MM.1S (cell line): ENCODE measurements at regions not wholly inside any gene's neighbourhood (a gene's known extent, or its start where the extent isn't known, plus 50 kb on each side); places are given as distances from the start of the nearest gene placed in this dataset.

Experiments used
- DNase-seq: peaks from one replicate; pipeline ENCODE4 v3.0.0-alpha.2; 2015
- H2AFZ ChIP-seq: fragments of 300-600 bp; sonication (generic); 2 replicates; pipeline ENCODE4 v1.6.0; 2016; ENCODE audit warnings: antibody characterized with exemption, low read length
- H3F3A ChIP-seq: fragments of 300-600 bp; sonication (generic); 2 replicates; pipeline ENCODE4 v1.6.1; 2016; ENCODE audit warnings: mild to moderate bottlenecking, antibody characterized with exemption, low read length, moderate library complexity, mixed read lengths; ENCODE audit not compliant: insufficient read depth
- H3K27ac ChIP-seq: fragments of 300-600 bp; sonication (generic); 2 replicates; pipeline ENCODE4 v1.5.1; 2016; ENCODE audit warnings: mild to moderate bottlenecking, low read length
- H3K27me3 ChIP-seq: fragments of 300-600 bp; sonication (generic); replicated peaks from 2 replicates; pipeline ENCODE4 v1.6.0; 2016; ENCODE audit warnings: low read length; ENCODE audit not compliant: insufficient read depth
- H3K36me3 ChIP-seq: fragments of 300-600 bp; sonication (generic); replicated peaks from 2 replicates; pipeline ENCODE4 v1.6.1; 2016; ENCODE audit warnings: mild to moderate bottlenecking, low read length, mixed read lengths; ENCODE audit not compliant: insufficient read depth
- H3K4me1 ChIP-seq: fragments of 300-600 bp; sonication (generic); 2 replicates; pipeline ENCODE4 v1.6.1; 2016; ENCODE audit warnings: low read length, mixed read lengths
- H3K4me2 ChIP-seq: fragments of 300-600 bp; sonication (generic); 2 replicates; pipeline ENCODE4 v1.6.0; 2016; ENCODE audit warnings: low read depth, low read length
- H3K4me3 ChIP-seq: fragments of 300-600 bp; sonication (generic); 2 replicates; pipeline ENCODE4 v1.5.1; 2016; ENCODE audit warnings: low read length, mixed read lengths
- H3K79me2 ChIP-seq: fragments of 300-600 bp; sonication (generic); 2 replicates; pipeline ENCODE4 v1.6.1; 2016; ENCODE audit warnings: mixed run types, low read length, mixed read lengths
- H3K9ac ChIP-seq: fragments of 300-600 bp; sonication (generic); 2 replicates; pipeline ENCODE4 v1.6.1; 2016; ENCODE audit warnings: low read length, mixed read lengths
- H3K9me2 ChIP-seq: fragments of 300-600 bp; sonication (generic); replicated peaks from 2 replicates; pipeline ENCODE4 v1.6.1; 2016; ENCODE audit warnings: mild to moderate bottlenecking, low read length, mixed read lengths; ENCODE audit not compliant: insufficient read depth
- H3K9me3 ChIP-seq: fragments of 300-600 bp; sonication (generic); replicated peaks from 2 replicates; pipeline ENCODE4 v1.6.1; 2016; ENCODE audit warnings: mild to moderate bottlenecking, low read length, mixed read lengths; ENCODE audit not compliant: insufficient read depth
- H4K20me1 ChIP-seq: fragments of 300-600 bp; sonication (generic); 2 replicates; pipeline ENCODE4 v1.6.1; 2016; ENCODE audit warnings: mild to moderate bottlenecking, low read length, moderate library complexity, mixed read lengths; ENCODE audit not compliant: insufficient read depth
- EZH2 ChIP-seq: fragments of 300-600 bp; sonication (generic); optimal IDR thresholded peaks from 2 replicates; pipeline ENCODE3; 2017; ENCODE audit warnings: low read depth, mild to moderate bottlenecking, antibody characterized with exemption, low read length, mixed read lengths
- EZH2phosphoT487 ChIP-seq: fragments of 300-600 bp; sonication (generic); IDR thresholded peaks from 2 replicates; pipeline ENCODE4 v1.6.1; 2018; ENCODE audit warnings: antibody characterized with exemption, low read length
- TF ChIP-seq, protein P1 (sequence below): fragments of 300-600 bp; sonication (generic); IDR thresholded peaks from 2 replicates; pipeline ENCODE4 v1.5.1; 2016; ENCODE audit warnings: antibody characterized with exemption, low read length, mixed read lengths

DNA sequence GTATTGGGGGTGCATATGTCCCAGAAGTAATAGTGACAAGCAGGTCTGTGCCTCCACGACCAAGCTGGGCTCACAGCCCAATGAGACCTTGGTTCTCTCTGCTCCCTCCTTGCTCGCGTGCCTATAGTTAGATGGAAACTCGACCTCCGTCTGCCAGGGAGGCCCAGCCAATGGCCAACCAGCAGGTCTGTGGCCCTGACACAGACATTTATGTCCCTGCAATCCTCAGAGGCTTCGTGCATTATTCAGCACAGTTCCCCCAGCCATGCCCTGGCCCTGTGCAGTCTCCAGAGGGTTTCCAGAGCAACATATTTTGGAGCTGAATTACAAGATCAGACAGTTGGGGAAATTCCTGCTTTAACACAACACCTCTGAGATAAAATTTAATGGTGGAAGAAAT, 105.1 kb downstream of the UQCRFS1 start:
- H3K4me3 ChIP-seq, result no peak overlapping the region
- no peak for TF ChIP-seq EZH2
- no peaks in the 10 kb centered on the region for H3K9me3 ChIP-seq
- no peaks in the 10 kb centered on the region for H3F3A ChIP-seq
- H3K27ac ChIP-seq, result no peak overlapping the region
- no peak for DNase-seq
- H3K79me2 ChIP-seq, result no peaks in the 10 kb centered on the region
- H3K36me3 ChIP-seq, result no peaks in the 10 kb centered on the region
- no peaks in the 10 kb centered on the region for H3K9me2 ChIP-seq
- no peaks in the 10 kb centered on the region for H4K20me1 ChIP-seq
- H3K9ac ChIP-seq, result no peak overlapping the region
- no peak overlapping the region for H3K4me2 ChIP-seq
- no peak overlapping the region for H2AFZ ChIP-seq
- H3K27me3 ChIP-seq, result peaks cover 28% of the 10 kb centered on the region
- H3K4me1 ChIP-seq, result no peaks in the 10 kb centered on the region

DNA sequence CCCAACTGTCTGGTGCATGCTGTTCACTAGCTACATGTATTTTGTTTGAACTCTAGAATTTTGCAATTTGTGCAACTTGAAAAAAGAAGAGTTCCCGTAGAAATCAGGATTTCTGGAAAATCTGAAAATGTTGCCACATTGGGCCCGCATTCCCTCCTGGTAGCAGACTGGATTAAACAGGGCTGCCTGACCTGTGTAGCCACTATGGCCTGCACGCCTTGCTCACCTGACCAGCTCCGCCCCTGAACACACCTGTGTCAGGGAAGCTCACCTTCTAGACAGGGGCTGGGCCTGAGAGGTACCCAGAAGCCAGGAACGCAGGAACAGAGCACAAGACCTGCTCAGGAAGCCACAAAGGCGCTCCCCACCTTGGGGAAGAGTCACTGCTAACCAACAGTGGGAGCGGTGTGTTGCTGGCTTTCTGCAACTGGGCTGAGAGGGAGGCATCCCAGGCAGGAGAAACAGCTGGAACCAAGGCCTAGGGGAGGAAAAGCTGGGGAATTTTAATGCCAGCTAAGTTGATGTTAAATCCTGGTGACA, 106.5 kb downstream of the UQCRFS1 start:
- TF ChIP-seq EZH2phosphoT487, result no peak
- H3K4me1 ChIP-seq, result no peaks in the 10 kb centered on the region
- H3K36me3 ChIP-seq, result no peaks in the 10 kb centered on the region
- H4K20me1 ChIP-seq, result no peaks in the 10 kb centered on the region
- H3K4me2 ChIP-seq, result no peak overlapping the region
- no peaks in the 10 kb centered on the region for H3K9me3 ChIP-seq
- H3K9ac ChIP-seq, result no peak overlapping the region
- no peak overlapping the region for H3K4me3 ChIP-seq
- H3K27ac ChIP-seq, result no peak overlapping the region
- DNase-seq, result no peak
- peaks cover 28% of the 10 kb centered on the region for H3K27me3 ChIP-seq
- no peaks in the 10 kb centered on the region for H3K9me2 ChIP-seq
- H3F3A ChIP-seq, result no peaks in the 10 kb centered on the region
- H3K79me2 ChIP-seq, result no peaks in the 10 kb centered on the region
- H2AFZ ChIP-seq, result no peak overlapping the region

DNA sequence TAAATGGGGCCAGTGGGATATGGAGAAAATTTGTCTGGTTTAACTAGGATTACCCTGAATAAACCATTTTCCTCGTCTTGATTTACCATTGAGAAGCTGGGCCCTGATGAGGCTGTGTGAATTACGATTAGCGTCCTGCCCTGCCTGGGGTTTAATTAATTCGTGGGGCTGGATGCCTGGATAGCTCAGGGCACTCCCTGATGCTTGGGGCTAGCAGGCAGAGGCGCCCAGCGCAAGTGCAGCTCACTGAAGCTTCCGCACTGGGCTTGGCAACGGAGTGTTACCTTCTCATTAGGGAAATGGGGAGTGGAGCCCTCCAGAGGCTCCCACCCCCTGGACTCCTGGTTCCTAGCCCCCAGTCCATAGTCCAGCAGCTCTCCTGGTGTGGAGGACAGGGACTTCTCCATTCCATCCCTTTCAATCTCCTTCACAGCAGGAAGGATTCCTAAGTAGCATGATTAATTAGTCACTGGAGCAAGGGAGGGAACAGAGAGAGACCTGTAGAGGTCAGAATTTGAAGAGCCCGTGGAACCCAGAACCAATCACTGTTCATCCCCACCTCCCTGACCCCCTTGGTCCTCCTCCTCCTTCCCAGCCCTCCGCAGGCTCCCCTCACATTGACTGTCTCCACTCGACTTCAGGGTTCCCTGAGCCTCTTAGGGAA, 107.2 kb downstream of the UQCRFS1 start:
- Histone ChIP-seq H3F3A (no peaks in the 10 kb centered on the region), H3K9me2 (no peaks in the 10 kb centered on the region), H2AFZ (no peak overlapping the region), H3K79me2 (no peaks in the 10 kb centered on the region), H3K27me3 (peaks cover 28% of the 10 kb centered on the region), H3K9me3 (no peaks in the 10 kb centered on the region), H3K4me2 (no peak overlapping the region), H3K27ac (no peak overlapping the region), H3K9ac (no peak overlapping the region), H3K4me3 (no peak overlapping the region), H3K36me3 (no peaks in the 10 kb centered on the region), H3K4me1 (no peaks in the 10 kb centered on the region), H4K20me1 (no peaks in the 10 kb centered on the region)
- TF ChIP-seq EZH2, result no peak
- TF ChIP-seq, protein P1, sequence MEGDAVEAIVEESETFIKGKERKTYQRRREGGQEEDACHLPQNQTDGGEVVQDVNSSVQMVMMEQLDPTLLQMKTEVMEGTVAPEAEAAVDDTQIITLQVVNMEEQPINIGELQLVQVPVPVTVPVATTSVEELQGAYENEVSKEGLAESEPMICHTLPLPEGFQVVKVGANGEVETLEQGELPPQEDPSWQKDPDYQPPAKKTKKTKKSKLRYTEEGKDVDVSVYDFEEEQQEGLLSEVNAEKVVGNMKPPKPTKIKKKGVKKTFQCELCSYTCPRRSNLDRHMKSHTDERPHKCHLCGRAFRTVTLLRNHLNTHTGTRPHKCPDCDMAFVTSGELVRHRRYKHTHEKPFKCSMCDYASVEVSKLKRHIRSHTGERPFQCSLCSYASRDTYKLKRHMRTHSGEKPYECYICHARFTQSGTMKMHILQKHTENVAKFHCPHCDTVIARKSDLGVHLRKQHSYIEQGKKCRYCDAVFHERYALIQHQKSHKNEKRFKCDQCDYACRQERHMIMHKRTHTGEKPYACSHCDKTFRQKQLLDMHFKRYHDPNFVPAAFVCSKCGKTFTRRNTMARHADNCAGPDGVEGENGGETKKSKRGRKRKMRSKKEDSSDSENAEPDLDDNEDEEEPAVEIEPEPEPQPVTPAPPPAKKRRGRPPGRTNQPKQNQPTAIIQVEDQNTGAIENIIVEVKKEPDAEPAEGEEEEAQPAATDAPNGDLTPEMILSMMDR, result no peak
- no peak for TF ChIP-seq EZH2phosphoT487
- no peak for DNase-seq

DNA sequence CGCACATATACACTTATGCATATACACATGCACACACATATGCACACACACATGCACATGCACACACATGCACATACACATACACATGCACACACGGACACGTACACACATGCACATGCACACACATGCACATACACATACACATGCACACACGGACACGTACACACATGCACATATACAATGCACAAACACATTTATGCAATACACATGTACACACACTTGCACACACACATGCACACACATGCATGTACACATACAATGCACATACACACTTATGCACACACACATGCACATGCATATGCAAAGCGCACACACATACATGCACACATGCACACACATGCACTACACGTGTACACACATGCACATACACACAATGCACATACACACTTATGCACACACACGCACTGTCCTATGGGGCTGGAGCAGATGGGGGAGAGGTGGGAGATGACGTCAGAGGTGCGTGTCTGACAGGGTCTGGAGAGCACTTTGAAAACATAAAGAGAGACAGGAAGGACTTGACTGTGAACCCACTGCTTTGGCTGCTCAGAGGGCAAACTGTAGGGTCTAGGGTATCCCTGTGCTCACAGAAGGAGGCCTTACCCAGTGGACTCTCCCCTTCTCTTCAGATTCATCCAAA, 108.2 kb downstream of the UQCRFS1 start:
- no peak overlapping the region for H3K4me3 ChIP-seq
- H3K79me2 ChIP-seq, result no peaks in the 10 kb centered on the region
- H3K27ac ChIP-seq, result no peak overlapping the region
- H3K9ac ChIP-seq, result no peak overlapping the region
- no peaks in the 10 kb centered on the region for H3F3A ChIP-seq
- H3K4me2 ChIP-seq, result no peak overlapping the region
- peaks cover 19% of the 10 kb centered on the region for H3K27me3 ChIP-seq
- H3K4me1 ChIP-seq, result no peaks in the 10 kb centered on the region
- no peaks in the 10 kb centered on the region for H3K36me3 ChIP-seq
- no peaks in the 10 kb centered on the region for H3K9me3 ChIP-seq
- no peaks in the 10 kb centered on the region for H4K20me1 ChIP-seq
- no peaks in the 10 kb centered on the region for H3K9me2 ChIP-seq
- H2AFZ ChIP-seq, result no peak overlapping the region
- TF ChIP-seq EZH2 (no peak), EZH2phosphoT487 (no peak)
- TF ChIP-seq, protein P1, result no peak
- no peak for DNase-seq
